CD4-positive, alpha-beta T cell (primary cell): ENCODE measurements at regions not wholly inside any gene's neighbourhood (a gene's known extent, or its start where the extent isn't known, plus 50 kb on each side); places are given as distances from the start of the nearest gene placed in this dataset.
"Not testable (repeated sequence)": the region's sequence is repeated elsewhere in the genome, so short reads cannot be mapped to it uniquely, and the experiment has no call there.

Experiments used
- ATAC-seq: fragments of 200-7000 bp; cut with Tn5 transposase; one replicate; pipeline ENCODE4 v1.10.0; 2022; ENCODE audit warnings: mild to moderate bottlenecking; ENCODE audit not compliant: poor library complexity
- CTCF ChIA-PET: fragments of 350-600 bp; sonication (Branson Sonifier 250); formaldehyde crosslinking; loops from one replicate; lab custom pipeline; 2021; ENCODE audit warnings: antibody characterized with exemption, inconsistent platforms; lab: Charles Lee
- POLR2A ChIA-PET: fragments of 350-600 bp; sonication (Branson Sonifier 250); formaldehyde crosslinking; loops from one replicate; lab custom pipeline; 2021; ENCODE audit warnings: antibody characterized with exemption, inconsistent platforms; lab: Charles Lee
- DNase-seq, 14 experiments: peaks; one replicate each; pipeline ENCODE4 v3.0.0-alpha.2; 2013 to 2020; ENCODE audit warnings: mixed read lengths in 2 of 14
- H3K27ac ChIP-seq, 2 donors: one replicate each; pipeline versions ENCODE4 v1.5.1 to v1.7.0; 2013; ENCODE audit warnings: low read length in 2 of 2, low read depth in 1 of 2, mild to moderate bottlenecking in 1 of 2
- H3K27me3 ChIP-seq, 2 experiments: 1 replicate in 1 of 2; 2 replicates in 1 of 2; pipeline versions ENCODE4 v1.6.1 to v1.7.0; 2013; ENCODE audit warnings: low read length in 2 of 2, control low read depth in 1 of 2, mild to moderate bottlenecking in 1 of 2, moderate library complexity in 1 of 2; ENCODE audit not compliant: insufficient read depth in 2 of 2, control insufficient read depth in 1 of 2
- H3K36me3 ChIP-seq: one replicate; pipeline ENCODE4 v1.6.1; 2013; ENCODE audit warnings: low read length, control low read depth; ENCODE audit not compliant: insufficient read depth
- H3K4me1 ChIP-seq: one replicate; pipeline ENCODE4 v1.6.1; 2013; ENCODE audit warnings: low read length, control low read depth; ENCODE audit not compliant: insufficient read depth
- H3K4me3 ChIP-seq: one replicate; pipeline ENCODE4 v1.5.1; 2013; ENCODE audit warnings: mild to moderate bottlenecking, low read length, moderate library complexity
- H3K9me3 ChIP-seq, 2 experiments: 1 replicate in 1 of 2; 2 replicates in 1 of 2; pipeline versions ENCODE4 v1.6.1 to v1.7.0; 2013; ENCODE audit warnings: low read length in 2 of 2, mild to moderate bottlenecking in 2 of 2, control low read depth in 1 of 2, moderate library complexity in 1 of 2; ENCODE audit not compliant: control insufficient read depth in 1 of 2, insufficient read depth in 1 of 2
- H3K27ac Mint-ChIP-seq: one replicate; pipeline ENCODE4 v1.8.0; 2020; ENCODE audit warnings: mixed read lengths
- H3K27me3 Mint-ChIP-seq: one replicate; pipeline ENCODE4 v1.8.0; 2021; ENCODE audit warnings: mixed read lengths
- H3K36me3 Mint-ChIP-seq: one replicate; pipeline ENCODE4 v1.8.0; 2021; ENCODE audit warnings: low read depth, mixed read lengths
- H3K4me1 Mint-ChIP-seq: one replicate; pipeline ENCODE4 v1.8.0; 2021; ENCODE audit warnings: low read depth, mixed read lengths
- H3K4me3 Mint-ChIP-seq: one replicate; pipeline ENCODE4 v1.8.0; 2020; ENCODE audit warnings: mild to moderate bottlenecking, mixed read lengths
- H3K9me3 Mint-ChIP-seq: one replicate; pipeline ENCODE4 v1.8.0; 2020; ENCODE audit warnings: mixed read lengths
- intact Hi-C, 2 experiments: fragments of 100-400 bp; cut with DNase I in 1 of 2; cut with micrococcal nuclease in 1 of 2; formaldehyde crosslinking; loops; one replicate each; pipeline versions ENCODE4 v1.15.1 to v1.9.0; 2023 to 2025; cut with DNase I, micrococcal nuclease
- TF ChIP-seq, protein P1 (sequence below): fragments of 200-600 bp; IDR thresholded peaks from one replicate; pipeline ENCODE4 v1.8.0; 2022; ENCODE audit warnings: antibody characterized with exemption, mild to moderate bottlenecking

DNA sequence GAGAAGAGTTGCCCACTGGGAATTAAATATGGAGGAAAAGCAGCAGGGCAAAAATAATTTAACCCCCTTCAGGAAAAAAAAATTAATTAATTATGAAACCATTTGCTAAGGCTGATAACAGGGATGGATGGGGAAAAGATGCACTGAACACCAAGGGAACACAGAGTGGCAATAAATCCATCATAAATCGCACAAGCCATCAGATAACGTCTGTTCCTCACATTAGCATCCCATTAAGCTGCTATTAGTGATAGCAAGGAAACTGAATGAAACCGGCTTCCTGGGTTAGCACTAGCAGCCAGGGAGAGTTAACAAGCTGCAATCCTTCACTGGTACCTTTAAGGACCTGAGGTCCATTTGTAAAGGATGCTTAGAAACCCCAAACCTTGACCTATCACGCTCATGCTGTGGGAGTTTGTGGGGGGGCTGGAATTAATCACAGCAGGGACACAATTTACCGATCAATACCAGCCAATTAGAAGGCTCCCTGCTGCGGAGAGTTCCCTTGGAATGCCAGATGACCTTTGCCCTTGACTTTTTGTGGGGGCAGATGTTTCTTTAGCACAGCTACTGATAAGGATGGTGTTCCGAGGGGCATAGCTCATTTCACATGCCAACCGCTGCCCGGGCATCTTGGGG, 175.5 kb upstream of the KLF7 start:
- Mint-ChIP-seq H3K36me3 (no peaks in the 10 kb centered on the region), H3K27ac (no peak overlapping the region), H3K9me3 (no peaks in the 10 kb centered on the region), H3K4me1 (peaks cover 11% of the 10 kb centered on the region), H3K4me3 (no peak overlapping the region), H3K27me3 (no peaks in the 10 kb centered on the region)
- ChIA-PET CTCF (no interaction called here), POLR2A (interaction anchor here (0.6 kb wide), 1 partner anchor 83 kb away, joined by 3 read pairs; no protein-coding TSS in a partner anchor)
- ATAC-seq (no peak), DNase-seq (no peak)
- Histone ChIP-seq H3K9me3 (no peaks in the 10 kb centered on the region), H3K4me3 (no peak overlapping the region), H3K4me1 (no peaks in the 10 kb centered on the region), H3K36me3 (no peaks in the 10 kb centered on the region), H3K27ac (no peak overlapping the region), H3K27me3 (no peaks in the 10 kb centered on the region)
- intact Hi-C loops, result no loop called here
- TF ChIP-seq, protein P1, sequence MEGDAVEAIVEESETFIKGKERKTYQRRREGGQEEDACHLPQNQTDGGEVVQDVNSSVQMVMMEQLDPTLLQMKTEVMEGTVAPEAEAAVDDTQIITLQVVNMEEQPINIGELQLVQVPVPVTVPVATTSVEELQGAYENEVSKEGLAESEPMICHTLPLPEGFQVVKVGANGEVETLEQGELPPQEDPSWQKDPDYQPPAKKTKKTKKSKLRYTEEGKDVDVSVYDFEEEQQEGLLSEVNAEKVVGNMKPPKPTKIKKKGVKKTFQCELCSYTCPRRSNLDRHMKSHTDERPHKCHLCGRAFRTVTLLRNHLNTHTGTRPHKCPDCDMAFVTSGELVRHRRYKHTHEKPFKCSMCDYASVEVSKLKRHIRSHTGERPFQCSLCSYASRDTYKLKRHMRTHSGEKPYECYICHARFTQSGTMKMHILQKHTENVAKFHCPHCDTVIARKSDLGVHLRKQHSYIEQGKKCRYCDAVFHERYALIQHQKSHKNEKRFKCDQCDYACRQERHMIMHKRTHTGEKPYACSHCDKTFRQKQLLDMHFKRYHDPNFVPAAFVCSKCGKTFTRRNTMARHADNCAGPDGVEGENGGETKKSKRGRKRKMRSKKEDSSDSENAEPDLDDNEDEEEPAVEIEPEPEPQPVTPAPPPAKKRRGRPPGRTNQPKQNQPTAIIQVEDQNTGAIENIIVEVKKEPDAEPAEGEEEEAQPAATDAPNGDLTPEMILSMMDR, result no peak

DNA sequence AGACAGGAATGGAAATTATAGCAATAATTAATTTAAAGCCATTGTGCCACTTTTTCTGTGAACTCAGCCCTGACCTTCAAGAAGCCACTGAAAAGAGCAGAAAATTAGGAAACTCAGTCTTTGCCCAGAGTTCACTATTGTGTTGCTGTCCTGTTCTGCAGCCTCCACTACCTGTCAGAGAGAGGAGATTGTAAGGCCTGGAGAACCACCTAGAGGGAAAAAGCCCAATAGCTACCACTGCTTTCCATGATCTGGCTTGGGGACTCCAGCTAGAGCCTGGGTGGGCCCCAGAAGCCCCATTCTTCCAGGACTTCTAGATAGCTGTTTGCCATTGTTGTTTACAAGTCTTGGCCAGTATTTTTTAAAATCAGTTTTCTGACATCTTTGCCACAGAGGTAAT, 176.1 kb upstream of the KLF7 start:
- H3K4me1 ChIP-seq, result no peaks in the 10 kb centered on the region
- H3K27me3 ChIP-seq, result no peaks in the 10 kb centered on the region
- TF ChIP-seq, protein P1, result no peak
- no peak overlapping the region for H3K27ac Mint-ChIP-seq
- no peaks in the 10 kb centered on the region for H3K27me3 Mint-ChIP-seq
- POLR2A ChIA-PET, result interaction anchor here (0.6 kb wide), 1 partner anchor 82 kb away, joined by 3 read pairs; no protein-coding TSS in a partner anchor
- no peaks in the 10 kb centered on the region for H3K36me3 ChIP-seq
- H3K4me3 Mint-ChIP-seq, result no peak overlapping the region
- no peak overlapping the region for H3K4me3 ChIP-seq
- intact Hi-C loops, result no loop called here
- no peak overlapping the region for H3K27ac ChIP-seq
- H3K9me3 Mint-ChIP-seq, result no peaks in the 10 kb centered on the region
- H3K9me3 ChIP-seq, result no peaks in the 10 kb centered on the region
- DNase-seq (no peak), ATAC-seq (no peak)
- no peaks in the 10 kb centered on the region for H3K36me3 Mint-ChIP-seq
- peaks cover 11% of the 10 kb centered on the region for H3K4me1 Mint-ChIP-seq
- CTCF ChIA-PET, result no interaction called here

DNA sequence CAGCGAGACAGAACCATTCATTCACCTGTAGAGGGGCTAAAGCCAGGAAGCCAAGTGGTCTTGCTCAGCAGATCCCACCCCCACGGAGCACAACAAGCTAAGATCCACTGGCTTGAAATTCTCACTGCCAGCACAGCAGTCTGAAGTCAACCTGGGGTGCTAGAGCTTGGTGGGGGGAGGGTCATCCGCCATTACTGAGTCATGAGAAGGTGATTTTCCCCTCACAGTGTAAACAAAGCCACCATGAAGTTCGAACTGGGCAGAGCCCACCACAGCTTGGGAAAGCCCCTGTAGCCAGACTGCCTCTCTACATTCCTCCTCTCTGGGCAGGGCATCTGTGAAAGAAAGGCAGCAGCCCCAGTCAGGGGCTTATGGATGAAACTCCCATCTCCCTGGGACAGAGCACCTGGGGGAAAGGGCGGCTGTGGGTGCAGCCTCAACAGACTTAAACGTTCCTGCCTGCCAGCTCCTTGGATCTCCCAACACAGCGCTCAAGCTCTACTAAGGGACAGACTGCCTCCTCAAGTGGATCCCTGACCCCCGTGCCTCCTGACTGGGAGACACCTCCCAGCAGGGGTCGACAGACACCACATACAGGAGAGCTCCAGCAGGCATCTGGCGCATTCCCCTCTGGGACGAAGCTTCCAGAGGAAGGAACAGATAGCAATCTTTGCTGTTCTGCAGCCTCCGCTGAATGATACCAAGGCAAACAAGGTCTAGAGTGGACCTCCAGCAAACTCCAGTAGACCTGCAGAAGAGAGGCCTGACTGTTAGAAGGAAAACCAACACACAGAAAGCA, 179.0 kb upstream of the KLF7 start:
- H3K4me1 Mint-ChIP-seq, H3K27ac Mint-ChIP-seq, POLR2A ChIA-PET, ATAC-seq, H3K4me3 Mint-ChIP-seq, DNase-seq, H3K36me3 Mint-ChIP-seq, intact Hi-C loops, H3K27me3 Mint-ChIP-seq, H3K9me3 Mint-ChIP-seq, H3K36me3 ChIP-seq, H3K4me3 ChIP-seq, H3K27me3 ChIP-seq, H3K4me1 ChIP-seq, H3K9me3 ChIP-seq, H3K27ac ChIP-seq: not testable (repeated sequence)
- CTCF ChIA-PET, result interaction anchor here (0.8 kb wide), 1 partner anchor 10 kb away, joined by 3 read pairs; no protein-coding TSS in a partner anchor
